ENCODE measurements at regions not wholly inside any gene's neighbourhood (a gene's known extent, or its start where the extent isn't known, plus 50 kb on each side); places are given as distances from the start of the nearest gene placed in this dataset.

DNA sequence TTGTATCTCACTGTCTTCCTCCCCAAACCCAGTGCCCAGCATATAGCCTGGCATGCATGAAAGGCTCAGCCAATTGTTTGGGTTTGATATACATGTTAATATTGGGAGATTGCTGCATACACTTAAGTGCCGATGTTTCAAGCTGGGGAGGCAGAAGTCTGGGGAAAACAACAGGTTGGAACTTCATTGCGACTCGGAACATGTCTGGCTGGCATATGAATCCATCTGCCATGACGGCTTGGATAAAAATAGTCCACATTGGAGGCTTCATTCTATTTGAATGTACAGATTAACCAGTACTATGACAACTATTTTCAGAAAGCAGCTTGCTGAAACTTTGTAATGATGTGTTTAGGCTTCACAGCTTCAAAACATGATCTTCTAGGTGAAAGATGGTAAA lies 261.0 kb downstream of the CDH26 start:
- POLR2A ChIA-PET = no interaction called here
- TF ChIP-seq, protein P1, sequence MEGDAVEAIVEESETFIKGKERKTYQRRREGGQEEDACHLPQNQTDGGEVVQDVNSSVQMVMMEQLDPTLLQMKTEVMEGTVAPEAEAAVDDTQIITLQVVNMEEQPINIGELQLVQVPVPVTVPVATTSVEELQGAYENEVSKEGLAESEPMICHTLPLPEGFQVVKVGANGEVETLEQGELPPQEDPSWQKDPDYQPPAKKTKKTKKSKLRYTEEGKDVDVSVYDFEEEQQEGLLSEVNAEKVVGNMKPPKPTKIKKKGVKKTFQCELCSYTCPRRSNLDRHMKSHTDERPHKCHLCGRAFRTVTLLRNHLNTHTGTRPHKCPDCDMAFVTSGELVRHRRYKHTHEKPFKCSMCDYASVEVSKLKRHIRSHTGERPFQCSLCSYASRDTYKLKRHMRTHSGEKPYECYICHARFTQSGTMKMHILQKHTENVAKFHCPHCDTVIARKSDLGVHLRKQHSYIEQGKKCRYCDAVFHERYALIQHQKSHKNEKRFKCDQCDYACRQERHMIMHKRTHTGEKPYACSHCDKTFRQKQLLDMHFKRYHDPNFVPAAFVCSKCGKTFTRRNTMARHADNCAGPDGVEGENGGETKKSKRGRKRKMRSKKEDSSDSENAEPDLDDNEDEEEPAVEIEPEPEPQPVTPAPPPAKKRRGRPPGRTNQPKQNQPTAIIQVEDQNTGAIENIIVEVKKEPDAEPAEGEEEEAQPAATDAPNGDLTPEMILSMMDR (IDR thresholded peaks at IDR 0.05; ENCODE audit: low read depth, low read length) = no peak
- CTCF ChIA-PET = interaction anchor here (1.8 to 2.7 kb wide), 2 partner anchors 9 to 43 kb away, joined by 8 to 9 read pairs; no protein-coding TSS in a partner anchor
- Histone ChIP-seq H3K4me3 (ENCODE audit: low read depth, low read length) (no peak overlapping the region), H3K27ac (ENCODE audit: low read depth, low read length) (no peak overlapping the region), H3K27me3 (ENCODE audit: control insufficient read depth, insufficient read depth, low read length) (peaks cover 7% of the 10 kb centered on the region), H3K9me3 (ENCODE audit: control insufficient read depth, insufficient read depth, low read length) (no peaks in the 10 kb centered on the region)
- no peak for DNase-seq (ENCODE audit: low read depth, low spot score)

DNA sequence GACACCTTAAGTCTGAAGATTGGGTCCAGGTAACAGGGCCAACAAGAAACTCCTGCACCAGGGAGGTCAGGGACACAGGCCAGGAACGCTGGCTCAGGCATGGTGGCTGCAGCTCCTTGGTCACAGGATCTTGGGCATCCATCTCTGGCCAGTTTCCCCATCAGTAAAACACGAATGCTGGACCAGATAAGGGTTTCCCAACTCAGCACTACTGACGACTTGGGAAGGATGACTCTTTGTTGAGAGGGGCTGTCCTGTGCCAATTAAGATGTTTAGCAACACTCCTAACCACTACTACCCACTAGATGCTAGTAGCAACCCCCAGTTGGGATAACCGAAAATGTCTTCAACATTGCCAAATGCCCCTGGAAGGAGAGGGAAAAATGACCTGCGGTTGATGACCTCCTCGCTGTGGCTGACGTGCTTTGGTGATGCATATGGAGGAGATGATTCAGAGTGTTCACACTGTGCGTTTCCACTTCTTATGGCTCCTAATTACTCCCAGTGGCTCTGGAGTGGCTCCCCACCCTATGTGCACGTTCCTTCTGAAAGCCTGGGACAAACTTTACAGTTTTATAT lies 261.9 kb downstream of the CDH26 start:
- POLR2A ChIA-PET = no interaction called here
- Histone ChIP-seq H3K27ac (ENCODE audit: low read depth, low read length) (no peak overlapping the region), H3K27me3 (ENCODE audit: control insufficient read depth, insufficient read depth, low read length) (peaks cover 4% of the 10 kb centered on the region), H3K9me3 (ENCODE audit: control insufficient read depth, insufficient read depth, low read length) (no peaks in the 10 kb centered on the region), H3K4me3 (ENCODE audit: low read depth, low read length) (no peak overlapping the region)
- TF ChIP-seq, protein P1 (IDR thresholded peaks at IDR 0.05; ENCODE audit: low read depth, low read length) = no peak
- CTCF ChIA-PET = interaction anchor here (1.8 to 2.7 kb wide), 2 partner anchors 9 to 42 kb away, joined by 8 to 9 read pairs; no protein-coding TSS in a partner anchor
- DNase-seq (ENCODE audit: low read depth, low spot score) = no peak

DNA sequence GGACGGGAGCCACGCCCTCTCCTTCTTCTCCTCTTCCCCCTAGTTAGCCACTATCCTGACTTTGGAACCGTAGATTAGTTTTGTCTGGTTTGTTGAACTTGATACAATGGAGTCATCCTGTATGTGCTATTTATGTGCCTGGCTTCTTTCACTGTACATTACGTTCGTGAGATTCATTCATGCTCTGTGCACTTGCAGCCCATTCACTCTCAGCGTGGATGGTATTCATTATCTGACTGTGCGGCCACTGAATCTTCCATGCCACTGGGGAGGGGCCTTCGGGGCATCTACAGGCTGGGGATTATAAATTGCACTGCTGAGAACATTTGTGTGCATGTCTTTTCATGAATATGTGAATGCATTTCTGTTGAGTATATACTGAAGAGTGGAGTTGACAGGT lies 262.5 kb downstream of the CDH26 start:
- no peak for DNase-seq (ENCODE audit: low read depth, low spot score)
- POLR2A ChIA-PET = no interaction called here
- Histone ChIP-seq H3K4me3 (ENCODE audit: low read depth, low read length) (no peak overlapping the region), H3K9me3 (ENCODE audit: control insufficient read depth, insufficient read depth, low read length) (no peaks in the 10 kb centered on the region), H3K27ac (ENCODE audit: low read depth, low read length) (no peak overlapping the region), H3K27me3 (ENCODE audit: control insufficient read depth, insufficient read depth, low read length) (peaks cover 4% of the 10 kb centered on the region)
- TF ChIP-seq, protein P1 (IDR thresholded peaks at IDR 0.05; ENCODE audit: low read depth, low read length) = no peak
- CTCF ChIA-PET = no interaction called here

DNA sequence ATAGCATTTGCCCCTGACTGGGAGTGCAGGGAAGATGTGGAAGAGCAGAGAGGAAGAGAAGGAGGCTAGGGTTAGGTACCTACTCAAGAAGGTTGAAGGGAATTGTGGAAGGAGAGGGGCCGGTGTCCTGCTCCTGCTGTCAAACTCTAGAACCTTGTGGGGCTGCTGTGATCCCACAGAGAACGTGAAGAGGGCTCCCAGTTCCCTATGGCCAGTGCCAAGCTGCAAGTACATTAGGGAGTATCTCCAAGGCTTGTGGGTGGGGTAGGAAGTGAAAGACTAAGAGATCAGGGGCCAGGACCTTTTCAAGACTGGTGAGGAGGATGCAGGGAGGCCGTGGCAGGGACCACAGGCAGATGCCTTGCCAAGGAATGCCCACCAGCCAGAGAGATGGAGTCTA lies 263.4 kb downstream of the CDH26 start:
- Histone ChIP-seq H3K27ac (ENCODE audit: low read depth, low read length) (no peak overlapping the region), H3K27me3 (ENCODE audit: control insufficient read depth, insufficient read depth, low read length) (peaks cover 4% of the 10 kb centered on the region), H3K4me3 (ENCODE audit: low read depth, low read length) (no peak overlapping the region), H3K9me3 (ENCODE audit: control insufficient read depth, insufficient read depth, low read length) (no peaks in the 10 kb centered on the region)
- POLR2A ChIA-PET = no interaction called here
- CTCF ChIA-PET = interaction anchor here (2.3 kb wide), 1 partner anchor 11 kb away, joined by 16 read pairs; no protein-coding TSS in a partner anchor
- no peak for DNase-seq (ENCODE audit: low read depth, low spot score)
- TF ChIP-seq, protein P1 (IDR thresholded peaks at IDR 0.05; ENCODE audit: low read depth, low read length) = no peak

DNA sequence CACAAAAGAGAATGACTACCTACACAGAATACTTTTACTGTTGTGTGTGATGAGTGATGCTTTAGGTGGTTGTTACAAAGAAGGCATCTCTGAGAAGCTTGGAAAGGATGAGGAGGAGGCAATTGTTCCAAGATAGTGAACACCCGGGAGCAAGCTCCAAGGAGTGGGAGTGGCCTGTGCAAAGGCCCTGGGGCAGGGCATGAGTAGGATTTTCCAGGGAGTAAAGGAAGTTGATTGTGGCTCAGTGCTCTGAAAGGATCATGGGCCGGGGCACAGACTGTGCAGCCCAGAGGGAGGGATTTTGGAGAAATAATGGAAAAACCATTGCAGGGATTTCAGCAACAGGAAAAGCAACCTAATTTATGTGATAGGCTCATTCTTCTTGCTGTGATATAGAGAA lies 264.3 kb downstream of the CDH26 start:
- H3K27me3 ChIP-seq (ENCODE audit: control insufficient read depth, insufficient read depth, low read length) = peaks cover 4% of the 10 kb centered on the region
- ChIA-PET POLR2A (no interaction called here), CTCF (interaction anchor here (2.3 kb wide), 1 partner anchor 12 kb away, joined by 16 read pairs; no protein-coding TSS in a partner anchor)
- H3K9me3 ChIP-seq (ENCODE audit: control insufficient read depth, insufficient read depth, low read length) = no peaks in the 10 kb centered on the region
- H3K27ac ChIP-seq (ENCODE audit: low read depth, low read length) = no peak overlapping the region
- no peak for DNase-seq (ENCODE audit: low read depth, low spot score)
- no peak overlapping the region for H3K4me3 ChIP-seq (ENCODE audit: low read depth, low read length)
- TF ChIP-seq, protein P1 (IDR thresholded peaks at IDR 0.05; ENCODE audit: low read depth, low read length) = no peak

All from AG04450 (cell line).